ENCODE measurements at regions not wholly inside any gene's neighbourhood (a gene's known extent, or its start where the extent isn't known, plus 50 kb on each side); places are given as distances from the start of the nearest gene placed in this dataset.
"Not testable (repeated sequence)": the region's sequence is repeated elsewhere in the genome, so short reads cannot be mapped to it uniquely, and the experiment has no call there.

- TF ChIP-seq ZNF462 (CRISPR knock-in tag; IDR thresholded peaks at IDR 0.05) (no peak), POLR2AphosphoS5 (IDR thresholded peaks at IDR 0.05; ENCODE audit: low read depth) (no peak), JUNB (IDR thresholded peaks at IDR 0.05; ENCODE audit: unreplicated experiment) (no peak), ETS1 (IDR thresholded peaks at IDR 0.05) (no peak)
These were observed 759.4 kb downstream of the DIAPH3 start (continued) for GRCh38 chr13:59404331-59404730.

- not testable (repeated sequence) for H3K4me3 ChIP-seq; H3K27ac Mint-ChIP-seq; DNase-seq (ENCODE audit: low spot score); H2AFZ ChIP-seq; H3K27me3 ChIP-seq (ENCODE audit: insufficient read depth); H3K27ac ChIP-seq (ENCODE audit: low read depth); H3K79me2 ChIP-seq (replicated peaks; ENCODE audit: insufficient read depth); H3F3A ChIP-seq (replicated peaks; ENCODE audit: low read depth); H3K4me2 ChIP-seq; H4K20me1 ChIP-seq (replicated peaks; ENCODE audit: insufficient read depth); H3K4me3 Mint-ChIP-seq; H3K36me3 ChIP-seq (ENCODE audit: insufficient read depth); ATAC-seq
- peaks cover 10% of the 10 kb centered on the region; the same call in 1 of the 2 replicates for H3K9me2 ChIP-seq (ENCODE audit: insufficient read depth)
- H3K27me3 Mint-ChIP-seq (ENCODE audit: insufficient read depth, low read depth, poor library complexity), result peaks cover 10% of the 10 kb centered on the region
- H3K4me1 Mint-ChIP-seq, result peaks cover 35% of the 10 kb centered on the region
- peaks cover 53% of the 10 kb centered on the region for H3K36me3 Mint-ChIP-seq (ENCODE audit: low read depth)
- peaks cover 28% of the 10 kb centered on the region for H3K4me1 ChIP-seq (ENCODE audit: insufficient read depth)
- H3K9me3 Mint-ChIP-seq, result peaks cover 47% of the 10 kb centered on the region
These were observed 756.5 kb downstream of the DIAPH3 start for GRCh38 chr13:59407251-59407650.

All from GM23338 (cell line).